DMS53 (cell line): ENCODE measurements at regions not wholly inside any gene's neighbourhood (a gene's known extent, or its start where the extent isn't known, plus 50 kb on each side); places are given as distances from the start of the nearest gene placed in this dataset.

ENCODE experiments used
- DNase-seq: peaks from one replicate; lab custom pipeline; 2025; lab: John Stamatoyannopoulos, UW

- DNase-seq: no peak
Measured at GRCh38 chr4:161008527-161008926, 1155.3 kb downstream of the FSTL5 start.

GRCh38 chr4:161010227-161010626 lies 1153.6 kb downstream of the FSTL5 start:
- DNase-seq: no peak
